K562 (cell line): ENCODE measurements at regions not wholly inside any gene's neighbourhood (a gene's known extent, or its start where the extent isn't known, plus 50 kb on each side); places are given as distances from the start of the nearest gene placed in this dataset.

Experiments
- ATAC-seq: fragments of 200-7000 bp; cut with Tn5 transposase; 3 replicates; pipeline ENCODE4 v1.9.1; 2020; ENCODE audit warnings: moderate library complexity
- BruUV-seq: library from RNA; stranded (reverse); fragments of 400-500 nt; replicated peaks from 2 replicates; lab custom pipeline; 2021; lab: Mats Ljungman, UMichigan
- CTCF ChIA-PET: fragments of 300-600 bp; formaldehyde crosslinking; extraction: SDS; loops from one replicate; lab custom pipeline; 2021; ENCODE audit warnings: low intra/inter-chr PET ratio; lab: Yijun Ruan, JAX
- POLR2A ChIA-PET: fragments of 300-600, 350-650 bp; sonication (Branson Sonifier 250); formaldehyde crosslinking; extraction: SDS; loops from one replicate; lab custom pipeline; 2021; ENCODE audit warnings: antibody characterized with exemption, inconsistent platforms; lab: Yijun Ruan, JAX
- DNase-seq, 4 experiments: peaks; one replicate each; pipeline versions ENCODE4 v3.0.0 to v3.0.0-alpha.2; 2011 to 2018; ENCODE audit warnings: low spot score in 3 of 4, mixed read lengths in 3 of 4; ENCODE audit errors: extremely low read depth in 1 of 4
- FAIRE-seq: peaks from 2 replicates; lab custom pipeline; 2011; peaks lifted over from hg19 to GRCh38; lab: Jason Lieb, UNC
- H2AFZ ChIP-seq: 2 replicates; pipeline ENCODE4 v1.6.0; 2011; ENCODE audit warnings: low read depth, low read length, control low read depth, inconsistent platforms
- H3K27ac ChIP-seq: fragments of 200-600 bp; 3 replicates; pipeline ENCODE4 v1.8.0; 2011; ENCODE audit warnings: low read depth, mild to moderate bottlenecking, control low read depth, inconsistent platforms, low read length, moderate library complexity, mixed read lengths; ENCODE audit errors: extremely low read depth
- H3K27me3 ChIP-seq, 2 experiments: fragments of 300-600 bp in 1 of 2; 2 replicates in 1 of 2; 3 replicates in 1 of 2; pipeline versions ENCODE4 v1.6.0 to v1.8.0; 2011; ENCODE audit warnings: inconsistent platforms in 2 of 2, low read length in 2 of 2, mild to moderate bottlenecking in 1 of 2, mixed read lengths in 1 of 2, moderate library complexity in 1 of 2; ENCODE audit not compliant: control insufficient read depth in 2 of 2, insufficient read depth in 2 of 2
- H3K36me3 ChIP-seq: fragments of 300-600 bp; 3 replicates; pipeline ENCODE4 v1.8.0; 2011; ENCODE audit warnings: mild to moderate bottlenecking, low read length, inconsistent platforms; ENCODE audit not compliant: control insufficient read depth, insufficient read depth
- H3K4me1 ChIP-seq, 2 experiments: fragments of 200-600 bp in 1 of 2; replicated peaks in 1 of 2; 2 replicates in 1 of 2; 3 replicates in 1 of 2; pipeline versions ENCODE4 v1.5.1 to v1.8.0; 2011; ENCODE audit warnings: inconsistent platforms in 2 of 2, low read length in 2 of 2, mild to moderate bottlenecking in 1 of 2, mixed read lengths in 1 of 2, moderate library complexity in 1 of 2; ENCODE audit not compliant: control insufficient read depth in 2 of 2, insufficient read depth in 2 of 2
- H3K4me2 ChIP-seq: 2 replicates; pipeline ENCODE4 v1.6.1; 2011; ENCODE audit warnings: low read length, control low read depth, inconsistent platforms, mixed read lengths; ENCODE audit not compliant: insufficient read depth
- H3K4me3 ChIP-seq: fragments of 200-600 bp; sonication (generic), shearing (Covaris generic); 2 replicates; pipeline ENCODE4 v1.5.1; 2016; ENCODE audit warnings: control low read depth, inconsistent platforms
- H3K79me2 ChIP-seq: fragments of 200-600 bp; 3 replicates; pipeline ENCODE4 v1.8.0; 2011; ENCODE audit warnings: low read length, inconsistent platforms; ENCODE audit not compliant: control insufficient read depth, insufficient read depth
- H3K9ac ChIP-seq, 2 experiments: 2 replicates each; pipeline versions ENCODE4 v1.6.0 to v1.6.1; 2011; ENCODE audit warnings: low read depth in 2 of 2, low read length in 2 of 2, control low read depth in 1 of 2, inconsistent platforms in 1 of 2, mild to moderate bottlenecking in 1 of 2, mixed read lengths in 1 of 2; ENCODE audit not compliant: insufficient read depth in 1 of 2
- H3K9me1 ChIP-seq: one replicate; pipeline ENCODE4 v1.6.0; 2011; ENCODE audit warnings: inconsistent platforms, mild to moderate bottlenecking, low read length, moderate library complexity; ENCODE audit not compliant: control insufficient read depth, insufficient read depth
- H3K9me3 ChIP-seq: replicated peaks from 2 replicates; pipeline ENCODE4 v1.5.1; 2011; ENCODE audit warnings: low read depth, low read length, inconsistent platforms; ENCODE audit not compliant: control insufficient read depth, insufficient read depth
- H4K20me1 ChIP-seq: replicated peaks from 2 replicates; pipeline ENCODE4 v1.6.1; 2011; ENCODE audit warnings: low read length, inconsistent platforms, mixed read lengths; ENCODE audit not compliant: control insufficient read depth, insufficient read depth
- ARID1B ChIP-seq: fragments of 450-650 bp; IDR thresholded peaks from 2 replicates; pipeline ENCODE4 v1.6.1; 2016; ENCODE audit warnings: antibody characterized with exemption, mild to moderate bottlenecking, inconsistent platforms
- CC2D1A ChIP-seq: fragments of 450-650 bp; IDR thresholded peaks from 2 replicates; pipeline ENCODE4 v1.6.1; 2017; ENCODE audit warnings: mild to moderate bottlenecking
- FOXM1 ChIP-seq, 2 experiments: fragments of 450-650 bp in 1 of 2; sonication (generic) in 1 of 2; formaldehyde crosslinking in 1 of 2; IDR thresholded peaks; 2 replicates each; pipeline versions ENCODE4 v1.6.1 to v1.9.0; 2017 to 2022; ENCODE audit warnings: low read depth in 2 of 2, mild to moderate bottlenecking in 2 of 2, missing genetic modification reagents in 1 of 2, moderate library complexity in 1 of 2
- GTF2F1 ChIP-seq: IDR thresholded peaks from 2 replicates; pipeline ENCODE4 v1.6.1; 2011; ENCODE audit warnings: low read depth, low read length, improper control_type of control experiment
- IFI16 ChIP-seq: fragments of 250-450 bp; sonication (Bioruptor Pico); IDR thresholded peaks from 2 replicates; pipeline ENCODE4 v2.1.2; 2022; ENCODE audit warnings: mild to moderate bottlenecking, inconsistent platforms
- L3MBTL2 ChIP-seq: fragments of 450-650 bp; IDR thresholded peaks from 2 replicates; pipeline ENCODE4 v1.6.1; 2016; ENCODE audit warnings: mild to moderate bottlenecking, moderate library complexity
- MED1 ChIP-seq: sonication (generic); formaldehyde crosslinking; IDR thresholded peaks from 2 replicates; pipeline ENCODE4 v1.8.1; 2023; ENCODE audit warnings: missing genetic modification reagents, borderline replicate concordance
- NEUROD1 ChIP-seq: fragments of 150-350 bp; IDR thresholded peaks from 2 replicates; pipeline ENCODE4 v1.6.1; 2014; ENCODE audit warnings: borderline replicate concordance, low read length, low read depth; ENCODE audit not compliant: partially characterized antibody
- PURB ChIP-seq: sonication (generic); formaldehyde crosslinking; IDR thresholded peaks from 2 replicates; pipeline ENCODE4 v1.9.0; 2021; ENCODE audit warnings: low read depth, mild to moderate bottlenecking, missing genetic modification reagents
- RAD51 ChIP-seq: fragments of 450-650 bp; IDR thresholded peaks from 2 replicates; pipeline ENCODE4 v1.7.1; 2016; ENCODE audit warnings: low read depth, mild to moderate bottlenecking, borderline replicate concordance
- RUNX1 ChIP-seq: sonication (generic); IDR thresholded peaks from 2 replicates; pipeline ENCODE4 v1.6.1; 2016; ENCODE audit warnings: antibody characterized with exemption, low read depth
- U2AF2 ChIP-seq: fragments of 200-400 bp; formaldehyde crosslinking; optimal IDR thresholded peaks from 2 replicates; pipeline ENCODE3; 2017; ENCODE audit warnings: low read depth, mild to moderate bottlenecking, low read length
- XRCC3 ChIP-seq: fragments of 450-650 bp; IDR thresholded peaks from 2 replicates; pipeline ENCODE4 v1.6.1; 2017; ENCODE audit warnings: mild to moderate bottlenecking, moderate library complexity
- ZBED1 ChIP-seq: IDR thresholded peaks from 2 replicates; pipeline ENCODE4 v1.6.1; 2014
- ZNF121 ChIP-seq: sonication (generic); formaldehyde crosslinking; conservative IDR thresholded peaks from 2 replicates; pipeline ENCODE4 v1.8.0; 2022; ENCODE audit warnings: missing genetic modification reagents
- ZNF280B ChIP-seq: fragments of 250-450 bp; sonication (Bioruptor Pico); IDR thresholded peaks from 2 replicates; pipeline ENCODE4 v1.5.1; 2021; ENCODE audit warnings: mild to moderate bottlenecking
- ZNF561 ChIP-seq: fragments of 450-650 bp; formaldehyde crosslinking; conservative IDR thresholded peaks from 2 replicates; pipeline ENCODE4 v1.4.0; 2020; ENCODE audit warnings: mild to moderate bottlenecking, moderate library complexity
- WGBS: fragments of 100-300 bp; shearing (Covaris generic); methylation state at CpG from one replicate; pipeline ENCODE4 v1.1.6; 2016; ENCODE audit warnings: low coverage, mixed read lengths; ENCODE audit not compliant: insufficient coverage; ENCODE audit errors: missing lambda C conversion rate; 5-methylcytosine and 5-hydroxymethylcytosine counted together
- in situ Hi-C: fragments of 300-500 bp; cut with MboI; formaldehyde crosslinking; loops from 4 replicates; pipeline ENCODE4 v1.15.0; 2018; ENCODE audit warnings: inconsistent platforms, mixed read lengths
- intact Hi-C: fragments of 100-400 bp; cut with micrococcal nuclease; formaldehyde crosslinking; loops from 2 replicates; pipeline ENCODE4 v1.14.2; 2022

- WGBS = 0% methylated on average over 2 of the region's 2 CpGs
- H4K20me1 ChIP-seq = no peaks in the 10 kb centered on the region
- DNase-seq (no peak), FAIRE-seq (no peak), ATAC-seq (no peak)
- no peak overlapping the region for H2AFZ ChIP-seq
- peaks cover 3% of the 10 kb centered on the region; the same call in 1 of the 2 replicates for H3K9me3 ChIP-seq
- TF ChIP-seq XRCC3 = no peak
- TF ChIP-seq ZNF121 (CRISPR knock-in tag) = no peak
- no peak for TF ChIP-seq IFI16
- no peak for TF ChIP-seq FOXM1 (IDR thresholded peaks at IDR 0.05; ENCODE audit: low read depth)
- TF ChIP-seq FOXM1 (CRISPR knock-in tag; IDR thresholded peaks at IDR 0.05; ENCODE audit: low read depth) = no peak
- no peak for TF ChIP-seq L3MBTL2
- TF ChIP-seq ZNF561 (CRISPR knock-in tag) = no peak
- TF ChIP-seq NEUROD1 = no peak
- TF ChIP-seq PURB (CRISPR knock-in tag) = no peak
- TF ChIP-seq MED1 (CRISPR knock-in tag) = no peak
- TF ChIP-seq CC2D1A = no peak
- TF ChIP-seq ZNF280B (CRISPR knock-in tag) = no peak
- TF ChIP-seq RUNX1 = no peak
- TF ChIP-seq ZBED1 = no peak
- TF ChIP-seq RAD51 = no peak
- TF ChIP-seq U2AF2 = no peak
- no peak for TF ChIP-seq GTF2F1
- no peak for TF ChIP-seq ARID1B
- CTCF ChIA-PET = no interaction called here
- H3K36me3 ChIP-seq = no peaks in the 10 kb centered on the region
- H3K4me1 ChIP-seq = no peaks in the 10 kb centered on the region
- H3K27ac ChIP-seq = no peak overlapping the region
- no peak overlapping the region for H3K9ac ChIP-seq
- POLR2A ChIA-PET = interaction anchor here (0.7 kb wide), 1 partner anchor 339 kb away, joined by 4 read pairs; no protein-coding TSS in a partner anchor
- no peaks in the 10 kb centered on the region for H3K9me1 ChIP-seq
- intact Hi-C loops = loop anchor here (10.0 kb wide), 1 partner anchor 581 kb away; no protein-coding TSS in a partner anchor
- in situ Hi-C loops = no loop called here
- no peaks in the 10 kb centered on the region for H3K79me2 ChIP-seq
- no TSS peak for BruUV-seq
- no peak overlapping the region for H3K4me3 ChIP-seq
- no peak overlapping the region for H3K4me2 ChIP-seq
- no peaks in the 10 kb centered on the region for H3K27me3 ChIP-seq
Measured at GRCh38 chr11:82225930-82226329, 507.7 kb downstream of the FAM181B start.
